IMR-90 (cell line): ENCODE measurements at regions not wholly inside any gene's neighbourhood (a gene's known extent, or its start where the extent isn't known, plus 50 kb on each side); places are given as distances from the start of the nearest gene placed in this dataset.

Experiments used
- BHLHE40 ChIP-seq: fragments of 150-350 bp; IDR thresholded peaks from 2 replicates; pipeline ENCODE4 v1.6.1; 2016; ENCODE audit warnings: mild to moderate bottlenecking, low read depth, low read length
- CEBPB ChIP-seq: IDR thresholded peaks from 2 replicates; pipeline ENCODE4 v1.6.1; 2012; ENCODE audit warnings: low read depth, low read length, improper control_type of control experiment
- CHD1 ChIP-seq: IDR thresholded peaks from 2 replicates; pipeline ENCODE4 v1.6.1; 2012; ENCODE audit warnings: low read depth, low read length, improper control_type of control experiment
- CTCF ChIP-seq: conservative IDR thresholded peaks from 2 replicates; pipeline ENCODE4 v1.5.1; 2012; ENCODE audit warnings: mild to moderate bottlenecking, low read depth, low read length, improper control_type of control experiment
- ELK1 ChIP-seq: fragments of 150-350 bp; IDR thresholded peaks from 2 replicates; pipeline ENCODE4 v1.6.1; 2016; ENCODE audit warnings: low read depth, mild to moderate bottlenecking, low read length, moderate library complexity, borderline replicate concordance
- MXI1 ChIP-seq: IDR thresholded peaks from 2 replicates; pipeline ENCODE4 v1.6.1; 2012; ENCODE audit warnings: low read depth, mild to moderate bottlenecking, low read length, moderate library complexity, borderline replicate concordance
- POLR2A ChIP-seq: IDR thresholded peaks from 2 replicates; pipeline ENCODE4 v1.6.1; 2012; ENCODE audit warnings: mild to moderate bottlenecking, low read depth, low read length
- RAD21 ChIP-seq: IDR thresholded peaks from 2 replicates; pipeline ENCODE4 v1.6.1; 2012; ENCODE audit warnings: low read length, improper control_type of control experiment
- SMC3 ChIP-seq: fragments of 150-350 bp; IDR thresholded peaks from 2 replicates; pipeline ENCODE4 v1.6.1; 2016; ENCODE audit warnings: low read depth, mild to moderate bottlenecking, antibody characterized with exemption, low read length, moderate library complexity
- USF2 ChIP-seq: fragments of 150-350 bp; IDR thresholded peaks from 2 replicates; pipeline ENCODE4 v1.6.1; 2017; ENCODE audit warnings: mild to moderate bottlenecking, antibody characterized with exemption, low read length, low read depth

- no peak for TF ChIP-seq RAD21
- no peak for TF ChIP-seq CHD1
- no peak for TF ChIP-seq MXI1
- TF ChIP-seq BHLHE40: peak; percentile 19; the same call in 1 of the 2 replicates
- TF ChIP-seq CTCF: no peak
- TF ChIP-seq POLR2A: no peak
- no peak for TF ChIP-seq SMC3
- no peak for TF ChIP-seq USF2
- no peak for TF ChIP-seq ELK1
- TF ChIP-seq CEBPB: no peak
These were observed 93.0 kb upstream of the HES1 start for GRCh38 chr3:194042927-194043326.
